ENCODE measurements at regions not wholly inside any gene's neighbourhood (a gene's known extent, or its start where the extent isn't known, plus 50 kb on each side); places are given as distances from the start of the nearest gene placed in this dataset.

DNA sequence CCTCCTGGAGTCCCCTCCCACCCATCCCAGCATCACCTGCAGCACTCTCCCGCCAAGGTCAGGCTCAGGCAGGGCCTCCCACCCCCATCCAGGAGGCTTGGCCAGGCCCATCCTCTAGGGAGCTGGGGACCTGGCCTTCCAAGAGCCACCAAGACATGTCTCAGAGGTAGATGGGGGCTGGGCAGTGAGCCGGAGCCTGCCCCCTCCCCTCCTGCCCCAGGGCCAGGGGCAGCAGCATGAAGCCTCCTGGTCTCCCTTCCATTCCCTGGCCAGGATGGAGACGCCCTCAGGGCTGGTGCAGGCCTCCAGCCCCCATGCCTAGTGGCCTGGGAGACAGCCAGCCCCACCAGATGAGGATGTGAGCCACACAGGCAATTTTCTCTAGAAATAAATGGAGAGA is 69.3 kb upstream of the C14orf180 start:
- H3K36me3 ChIP-seq (ENCODE audit: control insufficient read depth in 1 of 2, insufficient read depth in 2 of 2, low read length in 2 of 2) = no peaks in the 10 kb centered on the region
- peaks cover 4% of the 10 kb centered on the region for H3K9me3 ChIP-seq (ENCODE audit: insufficient read depth, low read depth, low read length)
- H4K91ac ChIP-seq (ENCODE audit: low read depth, low read length) = no peak overlapping the region
- no peak overlapping the region for H2BK5ac ChIP-seq (ENCODE audit: low read depth, low read length, poor library complexity)
- no peaks in the 10 kb centered on the region for H3K4me1 ChIP-seq (ENCODE audit: control insufficient read depth in 1 of 2, insufficient read depth in 2 of 2, low read length in 2 of 2)
- H3K4me3 ChIP-seq (ENCODE audit: low read depth, low read length) = no peak overlapping the region
- H3K4me2 ChIP-seq (ENCODE audit: low read length) = no peak overlapping the region
- no CpG with 5 or more reads among the region's 3 CpGs for WGBS (ENCODE audit: extremely low coverage, insufficient coverage, insufficient read length)
- no peaks in the 10 kb centered on the region for H3K79me2 ChIP-seq (ENCODE audit: control insufficient read depth, insufficient read depth, low read length, poor library complexity)
- no peak overlapping the region for H3K27ac ChIP-seq (ENCODE audit: low read depth, low read length)
- no peak for DNase-seq
- H4K12ac ChIP-seq (ENCODE audit: low read depth, low read length) = no peak overlapping the region
- no peak overlapping the region for H3K18ac ChIP-seq (ENCODE audit: low read length)
- H3K79me1 ChIP-seq (ENCODE audit: low read length) = no peaks in the 10 kb centered on the region
- H4K8ac ChIP-seq (ENCODE audit: low read depth, low read length) = no peak overlapping the region
- H3K27me3 ChIP-seq (ENCODE audit: insufficient read depth, low read length) = no peaks in the 10 kb centered on the region
- no peak overlapping the region for H2BK12ac ChIP-seq (ENCODE audit: low read length)
- H3K23ac ChIP-seq (ENCODE audit: low read length) = no peak overlapping the region
- no peak overlapping the region for H3K9ac ChIP-seq (ENCODE audit: low read length)
- H2BK120ac ChIP-seq (ENCODE audit: insufficient read depth, low read length, poor library complexity) = no peak overlapping the region
- H3K4ac ChIP-seq (ENCODE audit: low read depth, low read length) = no peak overlapping the region
- H2AFZ ChIP-seq (ENCODE audit: insufficient read depth, low read length, poor library complexity) = no peak overlapping the region
- no peak overlapping the region for H2AK5ac ChIP-seq (ENCODE audit: low read length)
- H3K14ac ChIP-seq (ENCODE audit: low read length) = no peak overlapping the region

DNA sequence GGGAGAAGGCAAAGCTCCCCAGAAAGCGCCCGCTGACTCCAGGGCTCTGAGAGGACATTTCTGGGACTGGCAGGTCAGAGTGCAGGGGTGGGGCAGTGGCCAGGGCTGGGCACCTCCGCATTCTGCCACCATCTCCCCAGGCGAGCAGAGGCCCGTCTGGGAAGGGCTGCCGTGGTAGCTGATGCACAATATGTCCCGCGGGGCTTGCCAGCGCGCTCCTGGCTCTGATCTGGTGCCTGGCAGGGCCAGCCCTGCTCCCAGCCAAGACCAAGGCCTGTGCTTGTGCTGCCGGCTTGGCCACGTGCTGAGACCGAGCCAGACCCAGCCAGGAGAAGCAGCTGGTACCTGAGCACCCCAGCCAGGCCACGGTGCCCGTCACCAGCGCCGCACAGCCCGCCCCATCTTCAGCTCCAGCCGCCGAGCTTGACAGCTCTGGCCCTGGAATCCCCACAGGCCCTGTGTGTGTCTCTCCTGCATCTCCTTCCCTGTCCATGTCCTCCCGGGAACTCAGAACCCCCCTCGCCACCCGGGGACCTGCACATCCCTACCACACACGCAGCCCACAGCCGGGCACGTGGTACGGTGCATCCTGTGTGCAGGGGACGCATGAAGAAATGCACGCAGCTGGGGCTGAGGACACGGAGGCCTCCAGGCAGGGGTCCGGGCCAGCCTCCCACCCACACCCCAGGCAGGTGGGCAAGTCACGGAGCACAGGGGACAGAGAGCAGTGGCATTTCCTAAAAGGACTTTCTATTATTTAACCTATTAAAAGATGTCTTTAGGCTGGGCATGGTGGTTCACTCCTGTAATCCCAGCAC is 68.6 kb upstream of the C14orf180 start:
- Histone ChIP-seq H3K18ac (ENCODE audit: low read length) (no peak overlapping the region), H3K36me3 (ENCODE audit: control insufficient read depth in 1 of 2, insufficient read depth in 2 of 2, low read length in 2 of 2) (no peaks in the 10 kb centered on the region), H4K8ac (ENCODE audit: low read depth, low read length) (no peak overlapping the region), H3K4me3 (ENCODE audit: low read depth, low read length) (no peak overlapping the region), H2BK120ac (ENCODE audit: insufficient read depth, low read length, poor library complexity) (no peak overlapping the region), H2AFZ (ENCODE audit: insufficient read depth, low read length, poor library complexity) (no peak overlapping the region), H3K23ac (ENCODE audit: low read length) (no peak overlapping the region), H2BK5ac (ENCODE audit: low read depth, low read length, poor library complexity) (no peak overlapping the region), H3K79me2 (ENCODE audit: control insufficient read depth, insufficient read depth, low read length, poor library complexity) (no peaks in the 10 kb centered on the region), H4K12ac (ENCODE audit: low read depth, low read length) (no peak overlapping the region), H3K27ac (ENCODE audit: low read depth, low read length) (no peak overlapping the region), H2AK5ac (ENCODE audit: low read length) (no peak overlapping the region), H3K9me3 (ENCODE audit: insufficient read depth, low read depth, low read length) (peaks cover 2% of the 10 kb centered on the region), H3K27me3 (ENCODE audit: insufficient read depth, low read length) (no peaks in the 10 kb centered on the region), H3K9ac (ENCODE audit: low read length) (no peak overlapping the region), H3K79me1 (ENCODE audit: low read length) (no peaks in the 10 kb centered on the region), H3K4ac (ENCODE audit: low read depth, low read length) (no peak overlapping the region), H3K4me1 (ENCODE audit: control insufficient read depth in 1 of 2, insufficient read depth in 2 of 2, low read length in 2 of 2) (no peaks in the 10 kb centered on the region), H3K4me2 (ENCODE audit: low read length) (no peak overlapping the region), H2BK12ac (ENCODE audit: low read length) (no peak overlapping the region), H4K91ac (ENCODE audit: low read depth, low read length) (no peak overlapping the region), H3K14ac (ENCODE audit: low read length) (no peak overlapping the region)
- no CpG with 5 or more reads among the region's 32 CpGs for WGBS (ENCODE audit: extremely low coverage, insufficient coverage, insufficient read length)
- DNase-seq = no peak

DNA sequence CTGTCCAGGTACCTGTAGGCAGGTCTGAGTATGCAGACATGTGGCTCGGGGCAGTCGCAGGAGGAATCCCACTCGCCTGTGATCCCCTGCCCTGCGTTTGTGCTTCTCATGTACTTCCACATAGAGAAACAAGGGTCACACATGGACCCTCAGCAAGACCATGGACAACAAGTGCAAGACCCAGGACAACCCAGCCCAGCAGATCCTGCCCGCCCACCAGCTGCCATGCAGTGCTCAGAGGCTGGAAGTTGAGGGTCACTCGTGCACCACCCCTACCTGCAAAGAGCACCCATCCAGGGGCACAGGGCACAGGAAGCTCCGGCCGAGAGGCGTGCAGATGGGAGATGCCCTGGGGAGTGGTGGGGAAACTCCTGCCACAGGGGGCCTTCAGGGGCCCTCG is 67.5 kb upstream of the C14orf180 start:
- H2BK120ac ChIP-seq (ENCODE audit: insufficient read depth, low read length, poor library complexity) = no peak overlapping the region
- DNase-seq = no peak
- WGBS (ENCODE audit: extremely low coverage, insufficient coverage, insufficient read length) = no CpG with 5 or more reads among the region's 10 CpGs
- no peak overlapping the region for H4K12ac ChIP-seq (ENCODE audit: low read depth, low read length)
- H2BK12ac ChIP-seq (ENCODE audit: low read length) = no peak overlapping the region
- H3K27me3 ChIP-seq (ENCODE audit: insufficient read depth, low read length) = no peaks in the 10 kb centered on the region
- H3K4me2 ChIP-seq (ENCODE audit: low read length) = no peak overlapping the region
- no peaks in the 10 kb centered on the region for H3K4me1 ChIP-seq (ENCODE audit: control insufficient read depth in 1 of 2, insufficient read depth in 2 of 2, low read length in 2 of 2)
- no peaks in the 10 kb centered on the region for H3K79me2 ChIP-seq (ENCODE audit: control insufficient read depth, insufficient read depth, low read length, poor library complexity)
- H4K91ac ChIP-seq (ENCODE audit: low read depth, low read length) = no peak overlapping the region
- H3K23ac ChIP-seq (ENCODE audit: low read length) = no peak overlapping the region
- no peak overlapping the region for H2BK5ac ChIP-seq (ENCODE audit: low read depth, low read length, poor library complexity)
- H3K36me3 ChIP-seq (ENCODE audit: control insufficient read depth in 1 of 2, insufficient read depth in 2 of 2, low read length in 2 of 2) = no peaks in the 10 kb centered on the region
- no peak overlapping the region for H2AK5ac ChIP-seq (ENCODE audit: low read length)
- H3K4ac ChIP-seq (ENCODE audit: low read depth, low read length) = no peak overlapping the region
- H3K4me3 ChIP-seq (ENCODE audit: low read depth, low read length) = no peak overlapping the region
- no peak overlapping the region for H2AFZ ChIP-seq (ENCODE audit: insufficient read depth, low read length, poor library complexity)
- no peak overlapping the region for H3K14ac ChIP-seq (ENCODE audit: low read length)
- peaks cover 7% of the 10 kb centered on the region for H3K9me3 ChIP-seq (ENCODE audit: insufficient read depth, low read depth, low read length)
- H4K8ac ChIP-seq (ENCODE audit: low read depth, low read length) = no peak overlapping the region
- no peak overlapping the region for H3K27ac ChIP-seq (ENCODE audit: low read depth, low read length)
- no peak overlapping the region for H3K9ac ChIP-seq (ENCODE audit: low read length)
- no peak overlapping the region for H3K18ac ChIP-seq (ENCODE audit: low read length)
- no peaks in the 10 kb centered on the region for H3K79me1 ChIP-seq (ENCODE audit: low read length)

- H3K4me3 ChIP-seq (ENCODE audit: low read depth, low read length) = no peak overlapping the region
- no peak overlapping the region for H2BK120ac ChIP-seq (ENCODE audit: insufficient read depth, low read length, poor library complexity)
- no peak overlapping the region for H3K14ac ChIP-seq (ENCODE audit: low read length)
- no peaks in the 10 kb centered on the region for H3K79me1 ChIP-seq (ENCODE audit: low read length)
- no peaks in the 10 kb centered on the region for H3K36me3 ChIP-seq (ENCODE audit: control insufficient read depth in 1 of 2, insufficient read depth in 2 of 2, low read length in 2 of 2)
- no peak overlapping the region for H2BK5ac ChIP-seq (ENCODE audit: low read depth, low read length, poor library complexity)
- no peak overlapping the region for H4K8ac ChIP-seq (ENCODE audit: low read depth, low read length)
- no peaks in the 10 kb centered on the region for H3K79me2 ChIP-seq (ENCODE audit: control insufficient read depth, insufficient read depth, low read length, poor library complexity)
- no peak overlapping the region for H2AFZ ChIP-seq (ENCODE audit: insufficient read depth, low read length, poor library complexity)
- no CpG with 5 or more reads among the region's 35 CpGs for WGBS (ENCODE audit: extremely low coverage, insufficient coverage, insufficient read length)
- H4K91ac ChIP-seq (ENCODE audit: low read depth, low read length) = no peak overlapping the region
- H3K23ac ChIP-seq (ENCODE audit: low read length) = no peak overlapping the region
- H3K4me2 ChIP-seq (ENCODE audit: low read length) = no peak overlapping the region
- no peak overlapping the region for H3K9ac ChIP-seq (ENCODE audit: low read length)
- no peak for DNase-seq
- no peak overlapping the region for H3K27ac ChIP-seq (ENCODE audit: low read depth, low read length)
- no peak overlapping the region for H2BK12ac ChIP-seq (ENCODE audit: low read length)
- no peak overlapping the region for H2AK5ac ChIP-seq (ENCODE audit: low read length)
- H4K12ac ChIP-seq (ENCODE audit: low read depth, low read length) = no peak overlapping the region
- H3K4ac ChIP-seq (ENCODE audit: low read depth, low read length) = no peak overlapping the region
- H3K27me3 ChIP-seq (ENCODE audit: insufficient read depth, low read length) = no peaks in the 10 kb centered on the region
- peaks cover 11% of the 10 kb centered on the region for H3K9me3 ChIP-seq (ENCODE audit: insufficient read depth, low read depth, low read length)
- H3K18ac ChIP-seq (ENCODE audit: low read length) = no peak overlapping the region
- no peaks in the 10 kb centered on the region for H3K4me1 ChIP-seq (ENCODE audit: control insufficient read depth in 1 of 2, insufficient read depth in 2 of 2, low read length in 2 of 2)
Measured at GRCh38 chr14:104512771-104513640, 66.6 kb upstream of the C14orf180 start.
